ENCODE measurements at regions not wholly inside any gene's neighbourhood (a gene's known extent, or its start where the extent isn't known, plus 50 kb on each side); places are given as distances from the start of the nearest gene placed in this dataset.
A peak's percentile ranks its signal among the peaks of the same experiment; 100 is the strongest.
"Not testable (repeated sequence)": the region's sequence is repeated elsewhere in the genome, so short reads cannot be mapped to it uniquely, and the experiment has no call there.

DNA sequence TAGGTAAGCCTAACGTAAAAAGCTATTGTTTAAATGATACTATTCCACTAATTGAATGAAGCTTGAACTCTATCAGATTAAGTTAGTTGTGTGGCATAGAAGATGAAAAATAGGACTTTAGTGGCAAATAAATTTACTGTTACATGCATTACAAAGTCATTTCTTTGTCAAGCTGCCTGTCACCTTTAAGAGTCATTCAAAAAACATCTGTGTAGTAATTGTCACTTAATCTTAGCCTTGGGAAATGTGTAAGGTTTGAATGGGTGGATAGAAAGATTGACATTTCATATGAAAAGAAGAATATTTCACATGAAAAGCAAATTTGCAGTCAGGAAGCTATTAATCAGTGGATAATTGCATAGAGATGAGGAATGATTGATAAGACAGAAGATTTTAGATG, 473.5 kb downstream of the DNAH5 start:
- no peak for DNase-seq

DNA sequence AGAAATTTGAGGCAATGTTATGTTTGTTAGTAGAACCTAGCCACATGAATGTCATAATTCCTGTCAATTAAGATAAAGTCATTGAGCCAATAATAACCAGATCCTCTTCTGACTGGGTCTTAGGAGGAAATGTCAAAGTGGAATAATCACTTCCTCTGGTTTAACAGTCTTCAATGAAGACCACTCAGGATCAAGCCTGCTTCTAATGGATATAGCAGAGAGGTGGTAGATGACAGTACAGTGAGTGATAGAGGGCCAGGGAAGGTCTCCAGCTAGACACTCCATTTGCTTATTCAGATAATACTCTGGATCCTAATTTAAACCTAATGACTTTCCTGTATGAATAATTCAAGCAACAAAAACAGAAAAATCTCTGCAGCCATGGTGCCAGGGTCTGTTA, 474.2 kb downstream of the DNAH5 start:
- DNase-seq, result no peak

DNA sequence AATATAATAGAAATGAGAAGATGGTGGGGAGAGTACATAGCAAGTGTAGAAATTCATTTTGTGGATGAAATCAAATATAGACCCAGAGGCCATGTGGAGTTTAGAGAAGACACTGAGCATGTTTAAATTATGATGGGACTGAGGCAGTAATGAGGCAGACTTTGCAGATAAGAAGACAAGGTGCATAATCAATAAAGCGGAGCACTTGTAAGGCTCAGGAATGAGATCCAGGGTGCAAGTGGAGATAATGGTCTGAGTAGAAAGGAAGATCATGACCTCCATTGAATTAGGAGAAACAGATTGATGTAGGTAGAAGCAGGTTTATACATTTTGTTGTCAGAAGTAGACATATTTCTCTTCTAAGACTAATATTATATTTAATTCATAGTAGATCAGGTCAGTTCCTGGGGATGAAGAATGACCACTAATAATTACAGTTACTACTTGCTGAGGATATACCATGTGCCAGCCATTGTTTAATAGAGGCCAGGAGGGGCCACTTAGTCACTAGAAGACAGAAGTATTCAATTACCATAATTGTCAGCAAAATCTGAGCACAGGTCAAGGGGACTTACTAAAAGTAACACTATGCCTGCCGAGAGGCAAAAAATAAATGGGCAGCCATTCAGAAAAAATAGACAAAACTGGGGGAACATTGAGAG, 479.8 kb downstream of the DNAH5 start:
- DNase-seq, result no peak

DNA sequence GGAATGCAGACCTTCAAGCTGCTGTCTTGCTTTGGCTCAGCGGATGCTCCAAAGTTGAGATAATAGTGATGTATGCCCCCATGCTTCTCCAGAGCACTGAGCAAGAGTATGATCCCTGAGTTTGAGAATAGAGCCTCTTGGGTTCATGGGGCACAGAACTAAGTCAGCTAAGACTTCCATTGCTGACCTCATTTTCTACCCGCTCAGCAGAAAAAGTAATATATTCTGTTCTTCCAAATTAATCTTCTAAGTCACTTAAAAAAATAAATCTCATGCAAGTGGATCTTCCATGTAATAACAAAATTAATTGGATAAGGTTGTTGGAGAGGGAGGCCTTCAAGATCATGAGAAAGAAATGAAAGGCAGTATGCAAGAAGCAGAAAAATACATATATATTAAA, 483.9 kb downstream of the DNAH5 start:
- DNase-seq, result no peak

DNA sequence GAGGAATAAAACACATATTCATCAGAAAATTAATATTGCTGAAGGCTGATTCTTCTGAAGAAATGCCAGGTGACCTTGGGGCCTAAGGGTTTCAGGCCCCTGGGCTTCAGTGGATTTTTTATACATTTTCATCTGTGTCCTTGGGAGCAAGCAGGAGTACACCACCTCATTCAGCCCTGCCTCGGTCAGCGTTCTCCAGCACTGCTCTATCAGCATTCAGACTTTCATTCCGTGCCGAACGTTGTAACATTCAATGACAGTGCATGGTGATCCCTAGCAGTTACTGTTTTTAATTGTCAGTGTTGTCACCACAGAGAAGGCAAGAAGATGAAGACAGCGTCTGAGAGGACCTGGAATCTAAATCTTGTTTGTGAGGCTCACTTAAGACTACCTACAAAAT, 490.4 kb downstream of the DNAH5 start:
- no peak for DNase-seq

DNA sequence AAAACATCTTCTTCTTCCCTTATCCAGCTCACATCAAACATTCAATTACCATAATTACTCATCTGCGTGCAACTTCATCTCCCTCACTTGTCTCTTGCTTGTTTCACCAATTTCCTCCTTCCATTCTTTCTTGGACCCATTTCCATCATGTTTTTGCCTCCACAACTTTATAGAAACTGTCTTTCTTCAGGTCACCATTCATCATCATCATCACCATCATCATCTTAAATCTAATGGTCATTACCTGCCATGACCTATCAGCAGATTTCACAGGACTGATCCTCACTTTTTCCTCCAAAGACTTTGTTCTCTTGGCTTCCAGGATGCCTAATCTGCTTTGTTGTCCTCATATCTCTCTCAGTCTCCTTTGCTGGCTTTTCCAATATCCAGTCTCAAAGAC, 495.6 kb downstream of the DNAH5 start:
- DNase-seq, result no peak

DNA sequence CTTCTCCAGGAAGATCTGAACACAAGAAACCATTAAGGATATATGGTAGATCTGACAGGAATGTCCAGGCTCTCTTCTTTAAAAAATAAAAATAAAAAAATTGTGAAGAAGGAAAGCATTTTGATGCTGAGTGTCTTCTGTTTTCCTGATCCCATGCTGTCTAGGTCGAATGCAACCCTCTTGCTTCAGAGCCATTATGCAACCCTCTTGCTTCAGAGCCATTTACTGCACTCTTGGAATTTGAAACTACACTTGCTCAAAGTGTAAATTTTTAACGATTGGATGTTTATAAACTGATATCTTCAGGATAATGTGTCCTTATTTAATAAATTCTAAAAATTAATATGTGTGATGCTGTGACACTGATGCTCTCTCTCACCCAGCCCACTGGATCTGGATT, 505.1 kb downstream of the DNAH5 start:
- DNase-seq, result no peak

DNA sequence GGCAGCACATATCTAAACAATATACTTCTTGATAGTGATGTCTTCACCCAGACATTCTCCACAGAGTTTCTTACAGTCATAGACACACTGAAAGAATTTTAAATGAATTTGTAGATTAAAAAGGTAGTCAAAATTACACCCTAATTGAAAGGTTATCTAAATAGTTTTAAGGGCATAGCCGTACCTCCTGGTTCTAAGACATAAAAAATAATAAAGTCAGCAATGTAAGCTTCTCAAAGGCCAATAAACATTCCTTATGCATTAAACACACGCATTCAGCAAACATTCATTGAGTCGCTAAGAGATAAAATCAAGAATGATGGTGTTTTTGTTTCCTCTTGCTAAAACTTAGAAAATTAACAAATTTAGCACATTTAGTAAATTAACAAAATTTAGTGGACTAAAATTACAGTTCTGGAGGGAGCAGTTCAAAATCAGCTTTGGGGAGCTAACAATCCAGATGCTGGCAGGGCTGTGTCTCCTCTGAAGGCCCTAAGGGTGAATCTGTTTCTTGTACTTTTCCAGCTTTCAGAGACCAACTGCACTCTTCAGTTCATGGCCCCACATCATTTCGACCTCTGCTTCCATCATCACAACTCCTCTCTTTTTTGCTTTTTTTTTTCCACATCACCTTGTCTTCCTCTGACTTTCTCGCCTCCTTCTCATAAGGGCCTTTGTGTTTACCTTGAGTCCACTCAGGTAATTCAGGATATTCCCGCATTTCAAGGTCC, 516.5 kb downstream of the DNAH5 start:
- no peak for DNase-seq

DNA sequence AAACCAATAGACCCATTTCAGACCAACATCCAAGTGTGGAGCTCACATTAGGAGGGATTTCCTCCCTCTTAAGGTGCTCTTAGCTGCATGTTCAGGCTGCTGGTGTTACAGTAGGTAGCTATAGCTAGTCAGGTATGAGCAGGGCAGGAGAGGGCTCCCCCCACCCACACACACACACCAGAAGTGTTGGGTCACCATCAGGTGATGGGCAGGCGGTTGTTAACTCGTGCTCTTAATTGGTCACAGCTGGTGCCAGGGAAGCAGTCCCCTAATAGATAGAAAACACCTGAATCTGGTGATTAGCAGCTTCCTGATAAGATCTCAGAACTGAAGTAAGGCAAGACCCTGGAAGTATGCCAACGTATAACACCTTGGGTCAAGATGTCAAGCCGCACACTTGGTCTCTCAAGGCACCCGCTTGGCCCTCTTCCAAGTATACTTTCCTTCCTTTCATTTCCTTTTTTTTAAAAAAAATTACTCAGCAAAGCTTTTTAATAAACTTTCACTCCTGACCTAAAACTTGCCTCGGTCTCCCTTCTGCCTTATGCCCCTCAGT, 532.4 kb downstream of the DNAH5 start:
- DNase-seq, result peak; percentile 65

DNA sequence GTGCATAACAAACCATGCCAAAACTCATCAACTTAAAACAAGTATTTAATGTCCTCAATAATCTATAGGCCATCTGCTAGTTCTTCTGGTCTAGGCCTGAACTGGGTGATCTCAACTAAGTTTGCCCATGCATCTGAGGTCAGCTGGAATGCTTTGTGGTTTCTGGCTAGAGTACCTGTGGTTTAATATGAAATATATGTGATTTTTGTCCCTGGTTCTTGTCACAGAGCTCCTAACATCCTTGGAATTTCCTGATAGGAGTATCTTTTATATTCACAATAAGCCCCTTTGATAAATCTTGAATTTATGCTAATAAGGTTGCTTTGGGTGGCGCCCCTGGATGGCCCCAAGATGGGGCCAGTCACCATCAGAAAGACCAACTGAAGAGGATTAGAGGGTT, 535.9 kb downstream of the DNAH5 start:
- no peak for DNase-seq

DNA sequence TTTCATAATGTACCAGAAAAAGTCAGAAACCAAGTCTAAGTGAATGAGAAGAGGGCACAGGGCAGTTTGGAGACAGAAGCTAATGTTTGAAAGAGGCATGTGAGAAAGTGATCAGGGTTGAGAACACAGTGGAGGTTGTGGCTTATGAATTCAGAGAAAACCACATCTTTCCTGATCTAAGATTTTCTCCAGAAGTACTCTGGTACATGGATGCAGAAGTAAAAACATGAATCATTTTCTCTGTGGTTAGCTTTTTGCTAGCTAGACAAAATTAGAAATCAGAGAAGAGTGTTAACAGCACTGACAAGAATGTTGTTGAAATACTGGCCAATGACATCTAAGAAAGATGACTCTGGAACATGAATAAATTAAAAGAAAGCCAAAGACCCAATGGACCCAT, 541.1 kb downstream of the DNAH5 start:
- DNase-seq, result no peak

DNA sequence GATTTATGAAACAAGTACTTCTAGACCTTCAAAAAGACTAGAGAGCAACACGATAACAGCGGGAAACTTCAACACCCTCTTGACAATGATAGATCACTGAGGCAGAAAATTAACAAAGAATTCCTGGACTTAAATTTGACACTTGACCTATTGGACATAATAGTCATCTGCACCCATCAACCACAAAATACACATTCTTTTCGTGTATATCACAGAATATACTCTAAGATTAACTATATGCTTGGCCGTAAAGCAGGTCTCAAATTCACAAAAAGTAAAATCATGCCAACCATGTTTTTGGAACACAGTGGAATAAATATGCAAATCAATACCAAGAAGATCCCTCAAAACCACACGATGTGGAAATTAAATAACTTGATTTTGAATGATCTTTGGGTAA, 559.4 kb downstream of the DNAH5 start:
- no peak for DNase-seq

DNA sequence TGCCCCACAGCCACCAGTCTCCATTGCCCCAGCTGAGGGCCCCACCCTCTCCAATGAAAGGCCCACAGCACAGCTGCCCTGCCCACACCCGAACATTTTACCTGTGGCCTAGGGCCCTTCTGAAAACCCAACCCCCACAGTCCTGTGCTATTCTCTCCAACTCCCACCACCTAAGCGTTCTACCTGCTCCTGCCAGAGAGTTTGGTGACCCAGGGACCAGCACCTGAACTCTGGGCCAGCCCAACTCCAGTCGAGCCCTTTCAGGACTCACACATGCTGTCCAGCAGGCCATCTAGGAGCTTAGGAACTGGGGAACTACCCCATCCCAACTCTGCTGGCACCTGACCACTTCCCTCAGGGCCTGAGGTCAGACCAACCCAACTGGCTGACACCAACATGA, 562.3 kb downstream of the DNAH5 start:
- no peak for DNase-seq

DNA sequence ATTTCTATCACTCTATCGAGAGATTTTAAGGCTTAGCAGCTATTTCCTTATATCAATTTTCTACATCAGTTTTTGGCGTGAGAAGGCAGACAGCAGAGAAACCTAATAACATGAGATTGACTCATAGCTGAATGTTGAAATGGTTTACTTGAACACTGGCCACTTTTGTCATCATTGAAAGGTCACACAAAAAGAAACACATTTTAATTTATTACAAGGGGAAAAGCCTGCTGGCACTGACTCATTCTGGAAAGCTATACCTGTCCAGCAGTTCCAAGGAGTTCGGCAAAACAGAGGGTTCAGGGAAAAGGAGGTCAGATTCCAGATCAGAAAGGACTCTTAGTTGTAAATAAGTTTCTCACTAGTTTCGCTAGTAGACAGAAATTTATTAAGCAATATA, 566.4 kb downstream of the DNAH5 start:
- DNase-seq, result no peak

DNA sequence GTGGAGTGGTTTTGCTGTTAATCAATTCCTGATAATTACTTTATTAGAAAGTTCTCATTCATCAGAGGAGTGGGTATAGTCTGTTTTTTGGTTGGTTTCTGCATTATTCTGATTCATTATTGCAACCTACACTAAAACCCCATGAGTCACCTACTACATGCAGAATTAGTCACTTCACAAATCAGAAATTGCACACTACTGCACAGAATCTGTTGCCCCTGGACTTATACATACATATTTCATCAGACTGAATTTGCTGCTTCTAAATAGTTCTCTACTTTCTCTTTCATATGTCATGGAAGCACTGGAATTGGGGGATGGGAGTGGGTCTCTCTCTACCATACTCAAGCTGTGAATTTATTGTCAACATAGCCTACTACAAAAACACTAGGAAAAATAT, 585.1 kb downstream of the DNAH5 start:
- DNase-seq, result no peak

DNA sequence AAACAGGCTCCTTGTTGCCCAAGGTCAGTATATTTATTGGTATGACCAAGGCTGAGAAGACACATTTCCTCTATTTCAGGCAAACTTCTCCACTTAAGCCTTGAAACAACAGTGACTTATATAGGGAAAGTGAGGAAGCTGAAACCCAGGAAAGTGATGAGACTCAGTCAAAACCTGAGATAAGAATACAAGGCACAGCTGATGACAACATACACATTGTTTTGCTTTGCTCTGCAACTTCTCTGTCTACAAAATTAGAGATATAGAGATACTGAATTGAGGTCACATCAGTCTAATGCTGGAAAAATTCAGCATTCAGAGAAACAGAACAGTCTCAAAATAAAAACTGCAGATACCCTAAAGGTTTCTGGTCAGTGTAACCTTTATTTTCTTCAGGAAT, 586.1 kb downstream of the DNAH5 start:
- DNase-seq, result no peak

DNA sequence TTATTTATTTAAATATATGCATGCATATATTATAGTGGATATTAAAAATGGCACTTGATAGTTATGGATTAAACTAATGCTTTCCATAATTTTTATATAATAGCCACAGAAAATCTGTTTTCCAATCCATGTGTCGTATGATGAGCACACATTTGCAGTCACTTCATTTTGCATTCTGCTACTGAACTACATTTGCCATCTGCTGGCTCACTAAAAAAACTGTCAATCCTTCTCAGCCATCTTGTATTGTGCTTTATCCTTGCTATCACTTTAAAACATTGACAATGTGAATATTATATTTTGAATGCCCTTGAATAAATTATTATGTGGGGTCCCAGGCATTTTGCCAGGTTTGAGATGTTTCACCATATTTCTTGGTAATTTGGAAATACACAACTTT, 586.6 kb downstream of the DNAH5 start:
- no peak for DNase-seq

DNA sequence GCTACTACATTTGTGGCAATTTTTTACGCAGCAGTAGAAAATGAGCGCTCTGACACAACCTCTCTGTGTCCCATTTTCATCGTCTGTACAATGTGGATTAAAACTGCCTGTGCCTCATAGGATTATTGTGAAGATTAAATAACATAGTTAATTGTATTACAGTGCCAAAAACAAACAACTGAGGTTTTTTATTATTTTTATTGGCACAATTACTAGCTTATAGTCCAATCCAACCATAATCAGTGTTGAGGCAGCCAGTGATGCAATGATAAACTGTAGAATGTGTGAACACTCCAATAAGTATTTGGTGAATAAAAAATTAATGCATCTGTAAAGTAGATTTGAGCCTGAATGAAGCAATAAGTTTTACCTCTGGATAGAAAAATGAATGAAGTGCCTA, 588.3 kb downstream of the DNAH5 start:
- DNase-seq, result no peak

DNA sequence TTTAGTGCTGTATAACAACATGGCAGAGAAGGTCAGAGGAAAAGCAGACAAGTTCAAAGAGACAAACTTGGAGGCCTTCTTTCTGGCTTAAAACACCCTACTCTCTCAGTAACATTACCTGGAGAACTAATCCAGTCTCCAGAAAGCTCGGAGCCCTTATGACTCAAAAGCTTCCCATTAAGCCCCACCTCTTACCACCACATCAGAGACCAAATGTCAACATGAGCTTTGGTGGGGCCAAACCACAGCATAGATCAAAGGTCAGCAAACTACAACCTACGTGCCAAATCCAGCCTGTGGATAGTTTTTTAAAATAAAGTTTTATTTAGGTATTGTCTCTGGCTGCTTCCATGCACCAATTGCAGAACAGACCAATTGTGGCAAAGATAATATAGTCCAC, 589.9 kb downstream of the DNAH5 start:
- no peak for DNase-seq

DNA sequence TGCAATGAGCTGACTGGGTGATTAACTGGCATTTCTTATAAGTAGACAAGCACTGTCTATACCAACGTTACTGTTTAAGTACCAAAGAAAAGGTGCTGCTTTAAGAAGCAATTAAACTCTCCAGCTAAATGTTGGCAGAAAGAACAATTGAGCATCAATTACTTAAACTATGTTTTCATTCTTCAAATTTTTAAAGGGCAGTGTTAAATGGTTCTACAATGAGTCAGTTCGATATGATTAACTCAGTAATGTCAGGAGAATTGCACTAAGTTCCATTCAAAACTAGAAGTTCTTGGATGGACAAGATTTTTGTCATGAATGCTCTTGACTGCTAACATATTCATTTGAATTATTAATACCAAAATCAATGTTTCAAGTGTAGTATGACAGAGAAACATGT, 593.7 kb downstream of the DNAH5 start:
- DNase-seq, result no peak

DNA sequence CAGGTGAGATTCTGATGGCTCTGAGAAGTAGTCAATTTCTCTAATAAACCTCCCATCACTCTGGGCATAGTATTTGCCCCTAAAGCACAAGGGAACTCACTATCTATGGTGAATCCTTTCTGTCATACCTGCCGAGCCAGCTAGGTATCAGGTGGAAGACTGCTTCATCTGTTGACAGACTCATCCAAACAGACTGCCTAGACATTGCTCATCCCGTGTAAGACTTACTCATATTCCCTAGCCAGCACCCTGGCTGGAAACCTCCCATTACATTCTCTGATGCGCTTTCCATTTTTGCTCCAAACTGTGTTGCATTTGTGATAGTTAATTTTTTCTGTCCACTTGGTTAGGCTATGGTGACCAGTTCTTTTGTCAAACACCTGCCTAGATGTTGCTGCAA, 595.9 kb downstream of the DNAH5 start:
- no peak for DNase-seq

DNA sequence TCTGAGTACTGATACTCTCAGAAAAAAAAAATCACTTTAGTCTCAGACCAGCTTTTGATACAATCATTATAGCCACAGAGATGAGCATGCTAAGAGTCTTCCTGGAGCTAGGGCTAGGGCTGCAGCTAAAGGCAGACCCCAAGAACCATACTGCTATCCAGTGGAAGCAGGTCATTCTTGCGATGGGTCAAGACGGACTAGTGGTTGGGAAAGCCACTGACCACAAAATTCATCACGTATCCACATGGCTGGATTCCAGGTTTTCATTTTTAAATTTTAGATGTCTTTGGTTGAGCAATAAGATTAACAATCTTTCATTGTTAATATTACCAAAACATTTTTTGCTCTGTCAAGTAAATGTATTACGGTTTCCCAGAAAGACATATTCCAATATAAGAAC, 598.1 kb downstream of the DNAH5 start:
- DNase-seq, result no peak

DNA sequence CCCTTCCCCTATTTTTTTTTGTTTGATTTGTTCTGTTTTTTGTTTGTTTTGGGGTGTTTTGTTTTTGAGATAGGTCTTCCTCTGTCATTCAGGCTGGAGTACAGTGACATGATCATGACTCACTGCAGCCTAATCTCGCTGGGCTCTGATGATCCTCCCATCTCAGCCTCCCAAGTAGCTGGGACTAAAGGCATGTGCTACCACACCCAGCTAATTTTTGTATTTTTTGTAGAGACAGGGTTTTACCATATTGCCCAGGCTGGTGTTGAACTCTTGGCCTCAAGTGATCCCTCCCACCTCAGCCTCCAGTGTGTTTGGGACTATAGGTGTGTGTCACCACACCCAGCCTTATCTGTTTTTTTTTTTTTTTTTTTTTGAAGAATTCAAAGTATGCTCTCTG, 605.4 kb downstream of the DNAH5 start:
- no peak for DNase-seq

DNA sequence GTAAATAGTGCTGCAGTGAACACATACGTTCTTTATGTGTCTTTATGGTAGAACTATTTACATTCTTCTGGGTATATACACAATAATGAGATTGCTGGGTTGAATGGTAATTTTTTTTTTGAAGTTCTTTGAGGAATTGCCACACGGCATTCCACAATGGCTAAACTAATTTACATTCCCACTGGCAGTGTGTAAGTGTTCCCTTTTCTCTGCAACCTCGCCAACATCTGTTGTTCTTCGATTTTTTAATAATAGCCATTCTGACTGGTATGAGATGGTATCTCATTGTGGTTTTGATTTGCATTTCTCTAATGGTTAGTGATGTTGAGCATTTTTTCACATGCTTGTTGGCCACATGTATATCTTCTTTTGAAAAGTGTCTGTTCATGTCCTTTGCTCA, 609.5 kb downstream of the DNAH5 start:
- DNase-seq, result not testable (repeated sequence)

DNA sequence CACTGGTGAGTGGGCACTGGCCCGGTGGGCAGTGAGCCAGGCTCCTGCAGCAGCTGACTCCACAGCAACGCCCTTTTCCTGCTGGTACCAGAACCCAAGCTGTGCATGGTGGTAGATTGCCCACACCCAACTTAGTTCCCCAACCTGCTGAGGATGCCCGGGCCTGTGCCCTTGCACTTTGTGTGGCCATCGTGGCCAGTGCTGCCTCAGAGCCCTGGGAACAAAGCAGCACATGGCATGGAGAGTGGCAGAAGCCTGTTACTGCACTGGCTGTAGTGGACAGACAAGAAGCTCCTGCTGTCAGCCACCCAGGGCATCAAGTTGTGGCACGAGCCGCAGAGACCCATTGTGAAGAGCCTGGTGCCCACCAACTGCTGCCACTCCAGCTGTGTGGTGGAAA, 612.9 kb downstream of the DNAH5 start:
- no peak for DNase-seq
